OCI-LY7 (cell line): ENCODE measurements at regions not wholly inside any gene's neighbourhood (a gene's known extent, or its start where the extent isn't known, plus 50 kb on each side); places are given as distances from the start of the nearest gene placed in this dataset.

Experiments
- EZH2phosphoT487 ChIP-seq: fragments of 200-600 bp; sonication (generic); IDR thresholded peaks from 2 replicates; pipeline ENCODE4 v1.6.1; 2018; ENCODE audit warnings: low read depth, borderline replicate concordance, mild to moderate bottlenecking, mixed run types, antibody characterized with exemption, low read length, moderate library complexity, mixed read lengths
- TF ChIP-seq, protein P1 (sequence below): fragments of 200-600 bp; sonication (generic); conservative IDR thresholded peaks from 2 replicates; pipeline ENCODE4 v1.5.1; 2014; ENCODE audit warnings: mild to moderate bottlenecking, antibody characterized with exemption, low read length, moderate library complexity, mixed read lengths

- TF ChIP-seq EZH2phosphoT487 = no peak
- TF ChIP-seq, protein P1, sequence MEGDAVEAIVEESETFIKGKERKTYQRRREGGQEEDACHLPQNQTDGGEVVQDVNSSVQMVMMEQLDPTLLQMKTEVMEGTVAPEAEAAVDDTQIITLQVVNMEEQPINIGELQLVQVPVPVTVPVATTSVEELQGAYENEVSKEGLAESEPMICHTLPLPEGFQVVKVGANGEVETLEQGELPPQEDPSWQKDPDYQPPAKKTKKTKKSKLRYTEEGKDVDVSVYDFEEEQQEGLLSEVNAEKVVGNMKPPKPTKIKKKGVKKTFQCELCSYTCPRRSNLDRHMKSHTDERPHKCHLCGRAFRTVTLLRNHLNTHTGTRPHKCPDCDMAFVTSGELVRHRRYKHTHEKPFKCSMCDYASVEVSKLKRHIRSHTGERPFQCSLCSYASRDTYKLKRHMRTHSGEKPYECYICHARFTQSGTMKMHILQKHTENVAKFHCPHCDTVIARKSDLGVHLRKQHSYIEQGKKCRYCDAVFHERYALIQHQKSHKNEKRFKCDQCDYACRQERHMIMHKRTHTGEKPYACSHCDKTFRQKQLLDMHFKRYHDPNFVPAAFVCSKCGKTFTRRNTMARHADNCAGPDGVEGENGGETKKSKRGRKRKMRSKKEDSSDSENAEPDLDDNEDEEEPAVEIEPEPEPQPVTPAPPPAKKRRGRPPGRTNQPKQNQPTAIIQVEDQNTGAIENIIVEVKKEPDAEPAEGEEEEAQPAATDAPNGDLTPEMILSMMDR = no peak
Measured at GRCh38 chr21:33998809-33999208, 74.6 kb upstream of the MRPS6 start.
